NCI-H2227 (cell line): ENCODE measurements at regions not wholly inside any gene's neighbourhood (a gene's known extent, or its start where the extent isn't known, plus 50 kb on each side); places are given as distances from the start of the nearest gene placed in this dataset.

Experiments used
- DNase-seq: peaks from one replicate; lab custom pipeline; 2025; ENCODE audit not compliant: unreplicated experiment; lab: John Stamatoyannopoulos, UW

GRCh38 chr5:125267636-125268248, 521.3 kb upstream of the ZNF608 start:
- DNase-seq = no peak

DNA sequence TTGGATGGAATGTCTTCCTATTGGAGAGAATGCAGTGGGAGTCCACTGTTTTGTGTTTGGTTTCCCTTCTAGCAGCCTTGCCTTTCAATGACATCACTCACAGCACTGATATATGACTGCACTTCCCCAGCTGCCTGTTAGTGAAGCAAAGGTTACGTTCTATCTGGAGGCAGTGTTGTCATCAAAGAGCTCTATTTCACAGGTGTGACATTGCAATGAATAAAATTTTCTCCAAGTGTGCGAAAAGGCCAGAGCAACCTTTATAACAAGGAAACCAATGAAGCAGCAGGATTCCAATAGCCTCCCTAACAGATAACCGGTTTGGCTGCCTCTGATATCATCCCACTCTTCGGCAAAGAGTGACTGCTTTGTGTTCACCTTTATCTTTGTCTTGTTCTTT, 523.5 kb upstream of the ZNF608 start:
- DNase-seq = no peak

- no peak for DNase-seq
Measured at GRCh38 chr5:125272357-125272756, 525.9 kb upstream of the ZNF608 start.

GRCh38 chr5:125274211-125274610, 527.8 kb upstream of the ZNF608 start:
- DNase-seq = no peak

GRCh38 chr5:125274938-125275724, 528.7 kb upstream of the ZNF608 start:
- DNase-seq = peak; percentile 77

DNA sequence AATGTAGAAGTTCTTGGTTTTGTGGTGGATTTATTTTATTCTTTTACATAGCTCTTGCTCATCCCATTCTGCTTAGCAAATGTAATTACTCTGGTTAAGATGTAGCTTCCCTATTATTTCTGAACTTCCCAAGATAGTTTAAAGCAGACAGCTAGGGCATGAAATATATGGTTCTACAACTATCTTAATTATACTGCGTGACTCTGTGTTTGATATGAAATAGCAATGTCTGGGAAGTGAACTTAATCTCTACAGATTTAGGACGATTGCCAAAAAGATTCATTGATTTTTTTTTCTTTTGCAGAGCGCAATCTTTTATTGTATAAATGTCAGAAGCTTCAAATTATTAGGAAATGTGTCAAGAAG, 529.3 kb upstream of the ZNF608 start:
- peak; percentile 65 for DNase-seq

- DNase-seq = no peak
Measured at GRCh38 chr5:125276096-125276495, 529.7 kb upstream of the ZNF608 start.

DNA sequence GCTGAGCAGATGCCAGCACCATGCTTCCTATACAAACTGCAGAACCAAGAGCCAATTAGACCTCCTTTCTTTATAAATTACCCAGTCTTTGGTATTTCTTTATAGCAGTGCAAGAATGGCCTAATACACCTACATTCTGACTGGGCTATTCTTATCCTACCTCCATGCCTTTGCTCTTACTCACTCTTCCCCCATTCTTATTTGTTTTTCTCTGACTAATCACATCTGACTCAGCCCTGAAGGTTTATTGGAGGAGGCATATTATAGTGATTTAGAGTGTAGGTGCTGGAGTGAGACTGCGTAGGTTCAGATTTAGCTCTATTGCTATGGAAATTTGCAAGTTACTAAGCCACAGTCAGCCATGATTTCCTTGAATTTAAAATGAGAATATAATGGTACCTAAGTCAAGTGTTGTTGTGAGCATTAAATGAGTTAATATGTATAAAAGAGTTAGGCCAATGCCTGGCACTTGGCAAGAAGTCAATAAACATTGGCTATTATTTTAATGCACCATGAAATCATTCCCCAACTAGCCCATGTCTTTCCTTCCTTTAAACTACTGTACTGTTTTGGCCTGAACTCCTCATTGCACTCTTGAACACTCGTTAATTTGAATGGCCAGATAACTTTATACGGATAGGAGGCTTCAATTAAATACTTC, 531.2 kb upstream of the ZNF608 start:
- no peak for DNase-seq

GRCh38 chr5:125278711-125279110, 532.3 kb upstream of the ZNF608 start:
- DNase-seq = no peak

DNA sequence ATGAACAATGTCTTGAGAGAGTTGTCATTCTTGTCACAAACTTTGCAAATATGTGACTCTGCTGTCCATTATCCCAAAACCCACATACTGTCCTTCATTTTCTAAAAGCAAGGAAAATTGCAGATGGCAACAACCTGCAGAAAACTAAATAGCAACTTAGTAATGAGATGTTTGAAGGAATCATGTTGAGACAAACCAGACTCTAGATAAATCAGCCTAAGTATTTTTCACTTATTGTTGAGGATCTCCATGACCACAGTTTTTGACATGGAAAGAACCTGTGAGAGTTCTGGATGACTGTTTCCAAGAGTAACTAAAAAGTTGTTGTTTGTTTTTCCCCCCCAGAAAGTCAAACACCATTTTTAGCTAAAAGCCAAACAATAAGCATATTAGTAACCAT, 535.2 kb upstream of the ZNF608 start:
- no peak for DNase-seq

- DNase-seq = no peak
Measured at GRCh38 chr5:125283372-125283771, 536.9 kb upstream of the ZNF608 start.

DNA sequence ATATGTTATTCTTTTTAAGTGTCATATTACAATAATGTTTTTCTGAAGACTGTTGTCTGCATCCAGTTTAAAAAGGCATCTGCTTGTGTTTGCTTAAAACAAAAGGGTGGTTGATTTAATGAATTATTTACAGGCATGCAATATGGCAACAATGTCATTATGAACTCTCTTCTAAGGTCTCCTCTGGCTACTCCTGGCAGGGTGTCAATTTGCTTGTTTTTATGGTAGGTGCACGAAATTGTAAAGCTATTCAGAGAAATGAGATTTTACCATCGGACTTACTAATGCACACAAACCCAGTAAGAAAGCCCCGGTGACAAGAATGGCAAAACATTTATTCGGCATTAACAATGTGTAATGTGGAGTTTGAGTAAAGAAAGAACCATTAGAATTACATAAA, 539.8 kb upstream of the ZNF608 start:
- DNase-seq = no peak

GRCh38 chr5:125289606-125290005, 543.2 kb upstream of the ZNF608 start:
- DNase-seq = no peak

DNA sequence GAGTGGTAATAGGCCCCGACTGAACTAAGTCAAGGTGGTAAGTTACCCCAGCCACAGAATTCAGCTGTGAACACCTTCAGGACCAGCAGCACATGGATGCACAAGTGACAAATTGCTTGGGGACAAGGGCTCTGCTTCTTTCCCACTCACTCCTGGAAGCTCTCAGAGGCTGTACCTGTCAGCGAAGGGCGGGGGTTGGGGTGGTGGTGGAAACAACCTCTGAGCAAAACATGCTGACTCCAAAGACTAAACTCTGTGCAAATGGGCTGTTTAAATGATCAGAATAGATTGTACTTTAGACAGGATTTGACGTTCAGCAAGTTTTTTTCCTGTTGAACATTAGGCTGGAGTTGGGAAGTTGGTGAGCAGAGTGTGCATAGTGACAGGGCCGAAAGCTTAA, 544.5 kb upstream of the ZNF608 start:
- DNase-seq = no peak

- DNase-seq = no peak
Measured at GRCh38 chr5:125291447-125291846, 545.0 kb upstream of the ZNF608 start.

DNA sequence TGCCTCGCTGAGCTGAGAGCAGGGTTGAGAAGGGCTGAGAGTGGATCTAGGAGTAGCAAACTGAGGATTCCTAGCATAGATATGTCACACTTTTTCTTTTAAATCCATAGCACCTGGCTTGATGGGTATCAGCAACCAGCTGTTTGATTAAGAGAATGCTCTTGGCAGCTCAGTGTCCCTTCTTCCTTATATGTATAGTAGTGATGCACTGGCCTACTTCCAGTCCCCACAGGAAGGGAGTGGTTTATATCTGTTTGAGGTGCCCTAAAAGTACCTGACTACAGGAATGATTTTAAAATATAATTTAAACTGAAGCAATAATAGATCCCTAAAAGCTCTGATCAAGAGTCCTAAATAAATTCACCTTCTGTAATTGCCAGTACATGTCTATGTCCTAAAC, 546.8 kb upstream of the ZNF608 start:
- no peak for DNase-seq

GRCh38 chr5:125293726-125294125, 547.3 kb upstream of the ZNF608 start:
- DNase-seq = peak; percentile 47

DNA sequence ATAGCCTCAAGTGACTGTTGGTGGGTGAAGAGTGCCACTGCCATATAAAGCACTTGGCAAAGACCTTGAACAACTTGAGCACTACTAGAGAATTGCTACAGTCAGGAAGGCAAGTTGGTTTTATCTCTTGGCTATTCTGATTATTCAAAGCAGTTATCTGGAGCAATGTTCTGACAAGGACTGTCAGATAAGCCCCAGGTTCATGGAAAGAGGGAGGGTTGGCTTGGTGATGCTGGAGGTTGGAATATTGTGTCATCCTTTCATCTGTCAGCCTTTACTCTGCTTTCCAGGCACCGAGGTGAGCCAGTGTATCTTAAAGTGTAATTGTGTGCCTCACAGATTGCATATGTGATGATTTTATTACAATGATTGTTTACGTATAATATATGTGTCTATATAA, 548.4 kb upstream of the ZNF608 start:
- DNase-seq = no peak

- peak; percentile 16 for DNase-seq
Measured at GRCh38 chr5:125295405-125295872, 549.0 kb upstream of the ZNF608 start.

DNA sequence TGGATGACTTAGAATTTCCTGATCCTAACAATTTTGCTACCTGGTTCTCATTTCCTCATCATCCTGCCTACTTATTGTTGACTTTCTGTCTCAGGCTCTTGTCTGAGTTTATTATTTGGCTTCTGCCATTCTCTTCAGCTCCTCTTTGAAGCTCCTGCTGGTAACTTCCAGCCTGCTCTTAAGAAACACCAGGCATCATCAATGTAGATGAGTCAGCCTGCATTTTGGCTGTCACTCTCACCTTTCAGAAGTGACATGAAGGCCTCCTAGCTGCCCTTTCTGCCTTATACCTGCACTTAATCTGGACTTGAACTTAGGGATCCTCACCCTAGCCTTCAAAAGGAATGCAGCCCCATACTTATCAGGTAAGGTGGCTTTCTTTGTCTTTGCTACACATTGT, 551.8 kb upstream of the ZNF608 start:
- DNase-seq = peak; percentile 17

DNA sequence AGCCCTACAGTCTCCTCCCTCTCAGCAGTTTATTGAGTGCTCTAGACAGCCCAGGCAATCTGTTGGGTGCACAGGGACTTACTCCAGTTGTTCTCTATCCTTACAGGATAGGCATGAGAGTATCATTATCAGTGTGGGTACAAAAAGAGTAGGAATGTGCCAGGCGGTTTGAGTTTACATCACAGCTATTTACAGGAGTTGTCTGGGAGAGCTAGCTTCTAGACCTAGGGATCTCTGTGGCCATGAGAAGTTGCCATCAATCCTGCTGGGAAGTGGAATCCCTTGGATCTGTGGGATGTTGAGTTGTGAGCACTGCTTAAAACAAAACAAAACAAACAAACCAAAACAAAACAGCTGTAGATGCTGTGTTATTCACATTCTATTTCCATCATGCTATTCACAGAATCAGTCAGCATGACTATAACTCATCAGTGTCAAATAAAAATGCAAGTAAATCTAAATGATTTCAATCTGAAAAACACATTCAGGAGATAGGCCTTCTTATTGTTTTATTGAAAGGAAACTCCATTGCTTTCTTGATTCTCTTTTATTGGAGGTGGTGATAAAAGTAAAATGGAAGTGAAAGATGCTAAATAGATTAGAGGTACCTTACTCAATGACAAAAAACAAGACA, 552.4 kb upstream of the ZNF608 start:
- DNase-seq = peak; percentile 17

- no peak for DNase-seq
Measured at GRCh38 chr5:125301711-125302110, 555.3 kb upstream of the ZNF608 start.
